Bronchial epithelial cell (primary cell): ENCODE measurements at regions not wholly inside any gene's neighbourhood (a gene's known extent, or its start where the extent isn't known, plus 50 kb on each side); places are given as distances from the start of the nearest gene placed in this dataset.

ENCODE experiments used
- DNase-seq: peaks from one replicate; pipeline ENCODE4 v3.0.0-alpha.2; 2010; ENCODE audit warnings: low read depth
- FAIRE-seq: peaks from 2 replicates; lab custom pipeline; 2011; peaks lifted over from hg19 to GRCh38; lab: Jason Lieb, UNC
- H3K27me3 ChIP-seq: 2 replicates; pipeline ENCODE4 v1.5.1; 2011; ENCODE audit warnings: low read length; ENCODE audit not compliant: control insufficient read depth, insufficient read depth
- H3K36me3 ChIP-seq: 2 replicates; pipeline ENCODE4 v1.5.1; 2011; ENCODE audit warnings: low read length; ENCODE audit not compliant: control insufficient read depth, insufficient read depth
- H3K4me3 ChIP-seq: 2 replicates; pipeline ENCODE4 v1.5.1; 2011; ENCODE audit warnings: mild to moderate bottlenecking, low read depth, low read length, control low read depth
- TF ChIP-seq, protein P1 (sequence below): IDR thresholded peaks from 2 replicates; pipeline ENCODE4 v1.5.1; 2011; ENCODE audit warnings: mild to moderate bottlenecking, moderate library complexity, low read length, control low read depth, inconsistent platforms; ENCODE audit not compliant: insufficient read depth, severe bottlenecking

DNA sequence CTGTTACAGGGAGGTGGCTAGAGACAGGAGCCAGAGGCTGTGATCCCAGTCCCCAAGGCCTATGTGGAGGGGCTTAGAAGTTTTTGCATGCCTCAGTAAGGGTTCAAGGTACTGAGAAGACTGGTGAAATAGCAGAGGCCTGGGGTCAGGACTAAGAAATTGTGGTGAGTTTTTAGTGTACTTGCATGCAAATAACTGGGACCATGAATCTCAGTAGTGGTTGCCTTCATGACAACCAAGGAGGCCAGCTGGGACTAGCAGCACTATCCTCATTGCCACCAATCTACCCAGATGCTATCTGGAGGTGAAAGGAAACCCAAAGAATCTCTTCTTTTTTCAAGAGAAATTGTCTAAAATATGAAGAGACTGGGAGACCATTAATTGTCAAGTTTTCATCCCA, 395.1 kb downstream of the CETN3 start:
- H3K36me3 ChIP-seq: no peaks in the 10 kb centered on the region
- no peak overlapping the region for H3K4me3 ChIP-seq
- no peaks in the 10 kb centered on the region for H3K27me3 ChIP-seq
- DNase-seq (no peak), FAIRE-seq (no peak)
- TF ChIP-seq, protein P1, sequence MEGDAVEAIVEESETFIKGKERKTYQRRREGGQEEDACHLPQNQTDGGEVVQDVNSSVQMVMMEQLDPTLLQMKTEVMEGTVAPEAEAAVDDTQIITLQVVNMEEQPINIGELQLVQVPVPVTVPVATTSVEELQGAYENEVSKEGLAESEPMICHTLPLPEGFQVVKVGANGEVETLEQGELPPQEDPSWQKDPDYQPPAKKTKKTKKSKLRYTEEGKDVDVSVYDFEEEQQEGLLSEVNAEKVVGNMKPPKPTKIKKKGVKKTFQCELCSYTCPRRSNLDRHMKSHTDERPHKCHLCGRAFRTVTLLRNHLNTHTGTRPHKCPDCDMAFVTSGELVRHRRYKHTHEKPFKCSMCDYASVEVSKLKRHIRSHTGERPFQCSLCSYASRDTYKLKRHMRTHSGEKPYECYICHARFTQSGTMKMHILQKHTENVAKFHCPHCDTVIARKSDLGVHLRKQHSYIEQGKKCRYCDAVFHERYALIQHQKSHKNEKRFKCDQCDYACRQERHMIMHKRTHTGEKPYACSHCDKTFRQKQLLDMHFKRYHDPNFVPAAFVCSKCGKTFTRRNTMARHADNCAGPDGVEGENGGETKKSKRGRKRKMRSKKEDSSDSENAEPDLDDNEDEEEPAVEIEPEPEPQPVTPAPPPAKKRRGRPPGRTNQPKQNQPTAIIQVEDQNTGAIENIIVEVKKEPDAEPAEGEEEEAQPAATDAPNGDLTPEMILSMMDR: no peak

DNA sequence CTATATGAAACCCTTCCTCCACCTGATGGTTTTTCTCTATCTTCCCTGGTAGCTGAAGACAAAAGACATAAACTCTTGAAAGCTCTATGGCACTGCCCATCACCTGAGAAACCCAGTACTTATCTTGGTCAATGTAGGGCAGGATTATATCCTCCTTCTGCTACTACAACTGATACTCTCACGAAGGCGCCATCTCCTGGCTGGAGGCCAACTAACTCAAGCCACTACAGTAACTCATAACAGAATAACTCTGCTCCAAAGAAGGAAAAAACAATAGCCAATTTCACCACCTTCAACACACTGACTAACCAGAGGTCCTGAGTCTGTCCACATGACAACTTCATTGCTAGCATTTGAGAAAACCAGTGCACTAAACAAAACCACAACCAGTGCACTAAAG, 409.2 kb downstream of the CETN3 start:
- TF ChIP-seq, protein P1: no peak
- H3K4me3 ChIP-seq: no peak overlapping the region
- FAIRE-seq: no peak

DNA sequence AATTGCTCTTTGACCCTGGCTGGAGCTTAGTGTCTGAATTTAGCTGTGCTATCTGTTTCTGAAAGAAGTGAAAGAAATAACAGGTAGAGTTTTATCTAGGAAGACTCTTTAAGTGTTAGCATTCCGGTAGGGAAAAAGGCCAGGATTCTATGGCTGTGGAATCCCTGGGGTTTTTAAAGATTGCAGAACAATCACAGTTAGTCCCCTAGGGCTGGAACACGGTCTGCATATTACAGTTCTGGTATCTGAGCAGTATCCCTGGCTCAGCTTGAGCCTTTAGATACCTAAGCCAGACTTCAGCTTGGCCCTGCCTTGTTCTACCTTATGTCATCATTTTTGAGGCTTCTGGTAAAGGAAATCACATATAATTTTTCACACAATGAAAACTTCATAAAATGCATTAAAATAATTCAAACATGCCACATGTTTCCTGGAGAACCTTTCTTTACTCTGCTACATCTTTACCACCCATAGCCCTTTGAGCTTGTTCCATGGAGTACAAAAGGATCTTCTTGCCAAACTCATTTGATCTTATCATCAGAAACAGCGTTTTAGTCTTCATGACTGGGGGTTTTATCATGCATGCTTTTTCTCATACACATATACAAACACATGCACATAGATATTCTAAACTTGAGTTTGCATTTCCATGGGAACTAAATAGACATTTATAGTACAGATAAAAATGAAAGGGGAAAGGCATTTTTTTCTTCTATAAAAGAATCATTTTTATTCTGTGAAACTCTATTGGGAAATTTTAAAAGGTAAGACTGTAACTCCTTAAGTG, 410.8 kb downstream of the CETN3 start:
- FAIRE-seq: no peak
- no peak overlapping the region for H3K4me3 ChIP-seq
- no peaks in the 10 kb centered on the region for H3K36me3 ChIP-seq

More for the DNA sequence above, 409.2 kb downstream of the CETN3 start:
- no peak for DNase-seq
- Histone ChIP-seq H3K27me3 (no peaks in the 10 kb centered on the region), H3K36me3 (no peaks in the 10 kb centered on the region)

DNA sequence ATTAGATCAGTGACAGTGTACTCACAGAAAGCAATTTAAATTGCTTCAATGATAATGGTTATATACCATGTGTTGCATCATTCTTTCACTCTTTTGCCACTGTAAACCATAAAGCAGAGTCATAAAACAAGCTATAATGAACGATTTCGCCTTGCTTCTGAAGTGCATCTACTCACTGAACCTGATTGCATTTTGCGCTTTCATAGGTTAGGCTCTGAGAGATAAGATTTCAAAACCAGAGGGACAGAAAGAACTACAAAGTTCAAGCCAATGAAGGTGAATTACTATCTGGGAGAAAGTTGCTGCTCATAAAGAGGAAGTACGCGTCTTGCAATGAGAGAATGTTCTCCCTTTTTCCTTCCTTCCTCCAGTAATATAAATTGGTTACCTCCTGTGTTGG, 412.7 kb downstream of the CETN3 start:
- DNase-seq: no peak
- Histone ChIP-seq H3K4me3 (no peak overlapping the region), H3K27me3 (no peaks in the 10 kb centered on the region), H3K36me3 (no peaks in the 10 kb centered on the region)
- TF ChIP-seq, protein P1: no peak
- FAIRE-seq: no peak

More for the DNA sequence above, 410.8 kb downstream of the CETN3 start:
- DNase-seq: no peak
- TF ChIP-seq, protein P1: no peak
- no peaks in the 10 kb centered on the region for H3K27me3 ChIP-seq

DNA sequence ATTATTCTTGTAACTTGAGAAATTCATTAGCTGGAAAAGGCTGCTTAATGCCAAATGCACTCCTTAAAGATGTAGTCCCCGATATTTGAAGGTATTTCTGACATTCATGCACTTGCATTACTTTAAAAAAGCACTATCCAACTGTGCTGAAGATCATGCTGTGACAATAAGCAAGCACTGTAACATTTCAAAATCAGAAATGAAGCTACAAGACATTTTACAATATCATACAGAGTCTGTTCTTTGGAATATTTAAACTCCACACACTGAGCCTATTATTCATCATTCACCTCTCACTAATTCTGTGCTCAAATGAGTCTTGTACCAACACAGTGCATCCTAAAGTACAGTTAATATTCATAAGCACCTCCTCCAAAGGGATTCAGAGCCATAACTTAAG, 413.2 kb downstream of the CETN3 start:
- no peak for DNase-seq
- Histone ChIP-seq H3K27me3 (no peaks in the 10 kb centered on the region), H3K4me3 (no peak overlapping the region), H3K36me3 (no peaks in the 10 kb centered on the region)
- no peak for FAIRE-seq
- TF ChIP-seq, protein P1: no peak
